PC-3 (cell line): ENCODE measurements at regions not wholly inside any gene's neighbourhood (a gene's known extent, or its start where the extent isn't known, plus 50 kb on each side); places are given as distances from the start of the nearest gene placed in this dataset.

Experiments used
- ATAC-seq: fragments of 200-7000 bp; cut with Tn5 transposase; 2 replicates; pipeline ENCODE4 v1.9.1; 2020; ENCODE audit warnings: mild to moderate bottlenecking, moderate library complexity
- BruUV-seq: library from RNA; stranded (reverse); fragments of 400-500 nt; replicated peaks from 2 replicates; lab custom pipeline; 2021; lab: Mats Ljungman, UMichigan
- CTCF ChIA-PET: fragments of 300-600 bp; sonication (Branson Sonifier 250); formaldehyde crosslinking; loops from one replicate; lab custom pipeline; 2022; ENCODE audit warnings: antibody characterized with exemption; lab: Charles Lee
- POLR2A ChIA-PET: fragments of 300-600 bp; sonication (Branson Sonifier 250); formaldehyde crosslinking; loops from one replicate; lab custom pipeline; 2022; ENCODE audit warnings: antibody characterized with exemption; ENCODE audit not compliant: unreplicated experiment; lab: Charles Lee
- DNase-seq: peaks from one replicate; pipeline ENCODE4 v3.0.0-alpha.2; 2015
- H2AFZ ChIP-seq: fragments of 300-600 bp; sonication (generic); 2 replicates; pipeline ENCODE4 v1.6.0; 2016; ENCODE audit warnings: antibody characterized with exemption, low read length
- H3F3A ChIP-seq: fragments of 300-600 bp; sonication (generic); one replicate; pipeline ENCODE4 v1.6.0; 2017; ENCODE audit warnings: antibody characterized with exemption, low read length, control low read depth, mild to moderate bottlenecking; ENCODE audit not compliant: unreplicated experiment
- H3K27ac ChIP-seq: fragments of 300-600 bp; sonication (generic); 2 replicates; pipeline ENCODE4 v1.5.1; 2016; ENCODE audit warnings: mild to moderate bottlenecking, low read length
- H3K27me3 ChIP-seq: fragments of 300-600 bp; sonication (generic); 2 replicates; pipeline ENCODE4 v1.6.1; 2016; ENCODE audit warnings: low read length, mixed read lengths
- H3K36me3 ChIP-seq: fragments of 300-600 bp; sonication (generic); 2 replicates; pipeline ENCODE4 v1.6.1; 2016; ENCODE audit warnings: low read depth, mixed run types, low read length, mixed read lengths
- H3K4me1 ChIP-seq: fragments of 300-600 bp; sonication (generic); 2 replicates; pipeline ENCODE4 v1.5.1; 2016; ENCODE audit warnings: low read length; ENCODE audit not compliant: insufficient read depth
- H3K4me2 ChIP-seq: fragments of 300-600 bp; sonication (generic); 2 replicates; pipeline ENCODE4 v1.6.0; 2016; ENCODE audit warnings: low read length
- H3K4me3 ChIP-seq: fragments of 300-600 bp; sonication (generic); 2 replicates; pipeline ENCODE4 v1.5.1; 2016; ENCODE audit warnings: mild to moderate bottlenecking, low read length, mixed read lengths
- H3K79me2 ChIP-seq: fragments of 300-600 bp; sonication (generic); 2 replicates; pipeline ENCODE4 v1.6.1; 2017; ENCODE audit warnings: low read length, mixed read lengths
- H3K9ac ChIP-seq: fragments of 300-600 bp; sonication (generic); 2 replicates; pipeline ENCODE4 v1.6.0; 2016; ENCODE audit warnings: mild to moderate bottlenecking, low read length
- H3K9me2 ChIP-seq: fragments of 300-600 bp; sonication (generic); replicated peaks from 2 replicates; pipeline ENCODE4 v1.6.1; 2016; ENCODE audit warnings: mixed run types, low read length, mixed read lengths
- H3K9me3 ChIP-seq: fragments of 300-600 bp; sonication (generic); 2 replicates; pipeline ENCODE4 v1.6.1; 2016; ENCODE audit warnings: low read length, mixed read lengths
- H4K20me1 ChIP-seq: fragments of 300-600 bp; sonication (generic); 2 replicates; pipeline ENCODE4 v1.6.1; 2016; ENCODE audit warnings: low read length, mixed read lengths
- EZH2 ChIP-seq: fragments of 300-600 bp; sonication (generic); IDR thresholded peaks from one replicate; pipeline ENCODE4 v1.6.1; 2017; ENCODE audit warnings: antibody characterized with exemption, mild to moderate bottlenecking, low read length; ENCODE audit not compliant: unreplicated experiment
- EZH2phosphoT487 ChIP-seq: fragments of 300-600 bp; sonication (generic); IDR thresholded peaks from 2 replicates; pipeline ENCODE4 v1.6.1; 2018; ENCODE audit warnings: mild to moderate bottlenecking, antibody characterized with exemption, low read length, borderline replicate concordance
- intact Hi-C: fragments of 100-400 bp; cut with micrococcal nuclease; formaldehyde crosslinking; loops from 2 replicates; pipeline ENCODE4 v1.9.0; 2023
- TF ChIP-seq, protein P1 (sequence below): fragments of 300-600 bp; sonication (generic); conservative IDR thresholded peaks from 2 replicates; pipeline ENCODE4 v1.5.1; 2017; ENCODE audit warnings: antibody characterized with exemption, low read depth, mild to moderate bottlenecking, low read length

DNA sequence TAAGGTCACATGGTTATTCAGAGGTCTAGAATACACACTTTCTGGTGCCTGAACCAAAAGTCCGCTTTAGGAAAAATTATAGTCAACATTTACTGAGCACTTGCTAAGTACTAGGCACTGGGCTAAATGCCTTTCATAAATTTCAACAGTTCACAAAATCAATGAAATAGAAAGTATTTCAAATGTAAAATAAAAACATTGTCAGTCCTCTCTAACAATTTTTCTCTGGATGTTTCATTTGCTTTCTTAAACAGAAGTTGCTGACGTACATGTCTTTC lies 61.7 kb downstream of the HHEX start:
- H2AFZ ChIP-seq: no peak overlapping the region
- no peaks in the 10 kb centered on the region for H4K20me1 ChIP-seq
- no peaks in the 10 kb centered on the region for H3F3A ChIP-seq
- no peak for DNase-seq
- CTCF ChIA-PET: no interaction called here
- TF ChIP-seq, protein P1, sequence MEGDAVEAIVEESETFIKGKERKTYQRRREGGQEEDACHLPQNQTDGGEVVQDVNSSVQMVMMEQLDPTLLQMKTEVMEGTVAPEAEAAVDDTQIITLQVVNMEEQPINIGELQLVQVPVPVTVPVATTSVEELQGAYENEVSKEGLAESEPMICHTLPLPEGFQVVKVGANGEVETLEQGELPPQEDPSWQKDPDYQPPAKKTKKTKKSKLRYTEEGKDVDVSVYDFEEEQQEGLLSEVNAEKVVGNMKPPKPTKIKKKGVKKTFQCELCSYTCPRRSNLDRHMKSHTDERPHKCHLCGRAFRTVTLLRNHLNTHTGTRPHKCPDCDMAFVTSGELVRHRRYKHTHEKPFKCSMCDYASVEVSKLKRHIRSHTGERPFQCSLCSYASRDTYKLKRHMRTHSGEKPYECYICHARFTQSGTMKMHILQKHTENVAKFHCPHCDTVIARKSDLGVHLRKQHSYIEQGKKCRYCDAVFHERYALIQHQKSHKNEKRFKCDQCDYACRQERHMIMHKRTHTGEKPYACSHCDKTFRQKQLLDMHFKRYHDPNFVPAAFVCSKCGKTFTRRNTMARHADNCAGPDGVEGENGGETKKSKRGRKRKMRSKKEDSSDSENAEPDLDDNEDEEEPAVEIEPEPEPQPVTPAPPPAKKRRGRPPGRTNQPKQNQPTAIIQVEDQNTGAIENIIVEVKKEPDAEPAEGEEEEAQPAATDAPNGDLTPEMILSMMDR: no peak
- TF ChIP-seq EZH2phosphoT487: no peak
- no peak for TF ChIP-seq EZH2
- H3K4me3 ChIP-seq: no peak overlapping the region
- POLR2A ChIA-PET: no interaction called here
- H3K9me3 ChIP-seq: no peaks in the 10 kb centered on the region
- H3K79me2 ChIP-seq: no peaks in the 10 kb centered on the region
- H3K36me3 ChIP-seq: no peaks in the 10 kb centered on the region
- H3K27ac ChIP-seq: no peak overlapping the region
- no TSS peak for BruUV-seq
- intact Hi-C loops: no loop called here
- no peak overlapping the region for H3K9ac ChIP-seq
- H3K9me2 ChIP-seq: no peaks in the 10 kb centered on the region
- ATAC-seq: no peak
- H3K27me3 ChIP-seq: no peaks in the 10 kb centered on the region
- 0 out of 2 replicates have a peak, but pooled peaks cover 4% of the 10 kb centered on the region for H3K4me1 ChIP-seq
- H3K4me2 ChIP-seq: no peak overlapping the region

DNA sequence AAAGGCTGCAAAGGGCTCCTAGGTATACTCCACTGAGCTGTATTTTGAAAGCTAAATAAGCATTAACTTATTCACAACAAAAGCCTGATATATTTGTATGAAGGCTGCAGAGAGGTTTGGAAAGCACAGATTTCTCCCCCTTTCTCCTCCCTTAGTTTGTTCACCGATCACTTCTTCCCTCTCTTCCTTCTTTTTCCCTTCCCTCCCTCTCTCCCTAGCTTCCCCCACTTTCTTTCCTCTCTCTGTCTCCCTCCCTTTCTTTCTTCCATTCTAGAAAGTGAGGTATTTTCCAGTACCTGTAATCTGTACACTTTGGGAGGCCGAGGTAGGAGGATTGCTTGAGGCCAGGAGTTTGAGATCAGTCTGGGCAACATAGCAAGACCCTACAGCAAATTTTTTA lies 62.1 kb downstream of the HHEX start:
- Histone ChIP-seq H3K9me3 (no peaks in the 10 kb centered on the region), H3K4me1 (0 out of 2 replicates have a peak, but pooled peaks cover 4% of the 10 kb centered on the region), H3K9me2 (no peaks in the 10 kb centered on the region), H3K27me3 (no peaks in the 10 kb centered on the region), H3K27ac (no peak overlapping the region), H2AFZ (no peak overlapping the region), H4K20me1 (no peaks in the 10 kb centered on the region), H3K79me2 (no peaks in the 10 kb centered on the region), H3K9ac (no peak overlapping the region), H3F3A (no peaks in the 10 kb centered on the region), H3K4me3 (no peak overlapping the region), H3K4me2 (no peak overlapping the region), H3K36me3 (no peaks in the 10 kb centered on the region)
- no peak for ATAC-seq
- DNase-seq: no peak
- no TSS peak for BruUV-seq
- intact Hi-C loops: no loop called here
- TF ChIP-seq EZH2phosphoT487 (no peak), EZH2 (no peak)
- TF ChIP-seq, protein P1: no peak
- ChIA-PET POLR2A (no interaction called here), CTCF (no interaction called here)

DNA sequence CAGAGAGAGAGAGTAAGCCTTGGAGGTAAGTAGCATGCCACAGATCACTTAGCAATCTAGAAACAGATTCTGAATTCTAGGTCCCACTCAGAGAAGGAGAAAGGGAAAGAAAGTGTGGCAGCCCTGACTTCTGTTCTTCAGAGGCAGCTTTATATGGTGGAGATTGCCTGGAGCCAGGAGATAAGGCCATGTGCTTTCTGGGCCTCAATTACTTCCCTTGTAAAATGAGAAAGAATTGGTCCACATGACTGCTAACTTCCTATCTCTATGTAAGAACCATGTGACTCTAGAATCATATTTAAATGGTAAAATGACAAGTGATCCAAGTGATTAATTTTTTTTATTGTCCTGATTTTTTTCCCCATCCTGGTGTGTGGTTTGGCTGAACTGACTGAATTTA lies 64.1 kb downstream of the HHEX start:
- DNase-seq: no peak
- no peak overlapping the region for H3K4me2 ChIP-seq
- no peaks in the 10 kb centered on the region for H3K9me2 ChIP-seq
- TF ChIP-seq EZH2phosphoT487: no peak
- no peak for TF ChIP-seq EZH2
- TF ChIP-seq, protein P1: no peak
- no peak overlapping the region for H3K9ac ChIP-seq
- H3K79me2 ChIP-seq: no peaks in the 10 kb centered on the region
- H2AFZ ChIP-seq: no peak overlapping the region
- no peaks in the 10 kb centered on the region for H3F3A ChIP-seq
- no TSS peak for BruUV-seq
- CTCF ChIA-PET: no interaction called here
- H4K20me1 ChIP-seq: no peaks in the 10 kb centered on the region
- H3K27ac ChIP-seq: no peak overlapping the region
- no peaks in the 10 kb centered on the region for H3K36me3 ChIP-seq
- ATAC-seq: no peak
- no peak overlapping the region for H3K4me3 ChIP-seq
- POLR2A ChIA-PET: no interaction called here
- H3K4me1 ChIP-seq: peaks cover 10% of the 10 kb centered on the region; the same call in 1 of the 2 replicates
- no peaks in the 10 kb centered on the region for H3K27me3 ChIP-seq
- intact Hi-C loops: no loop called here
- no peaks in the 10 kb centered on the region for H3K9me3 ChIP-seq
